Superior temporal gyrus (tissue), 1 donor: ENCODE measurements at regions not wholly inside any gene's neighbourhood (a gene's known extent, or its start where the extent isn't known, plus 50 kb on each side); places are given as distances from the start of the nearest gene placed in this dataset.
"Not testable (repeated sequence)": the region's sequence is repeated elsewhere in the genome, so short reads cannot be mapped to it uniquely, and the experiment has no call there.

Experiments
- DNase-seq: peaks from one replicate; pipeline ENCODE4 v3.0.0-alpha.2; 2016; ENCODE audit errors: extremely low spot score

- DNase-seq = no peak
Measured at GRCh38 chr11:23471878-23472277, 611.6 kb upstream of the CCDC179 start.

GRCh38 chr11:23473782-23474181 is 613.5 kb upstream of the CCDC179 start:
- no peak for DNase-seq

- DNase-seq = no peak
Measured at GRCh38 chr11:23480736-23481135, 620.5 kb upstream of the CCDC179 start.

- not testable (repeated sequence) for DNase-seq
Measured at GRCh38 chr11:23484146-23484545, 623.9 kb upstream of the CCDC179 start.

GRCh38 chr11:23484618-23485017 is 624.3 kb upstream of the CCDC179 start:
- not testable (repeated sequence) for DNase-seq

- DNase-seq = no peak
Measured at GRCh38 chr11:23490557-23491235, 630.4 kb upstream of the CCDC179 start.

GRCh38 chr11:23494981-23495380 is 634.7 kb upstream of the CCDC179 start:
- no peak for DNase-seq

- no peak for DNase-seq
Measured at GRCh38 chr11:23496340-23496739, 636.1 kb upstream of the CCDC179 start.

GRCh38 chr11:23497040-23497439 is 636.8 kb upstream of the CCDC179 start:
- DNase-seq = no peak

GRCh38 chr11:23502389-23502788 is 642.1 kb upstream of the CCDC179 start:
- DNase-seq = no peak

- DNase-seq = no peak
Measured at GRCh38 chr11:23502826-23503225, 642.6 kb upstream of the CCDC179 start.

- DNase-seq = no peak
Measured at GRCh38 chr11:23509023-23509422, 648.7 kb upstream of the CCDC179 start.

- DNase-seq = no peak
Measured at GRCh38 chr11:23509821-23510220, 649.5 kb upstream of the CCDC179 start.

GRCh38 chr11:23519194-23519593 is 658.9 kb upstream of the CCDC179 start:
- DNase-seq = no peak

- no peak for DNase-seq
Measured at GRCh38 chr11:23520226-23520960, 660.1 kb upstream of the CCDC179 start.

GRCh38 chr11:23536907-23537306 is 676.6 kb upstream of the CCDC179 start:
- no peak for DNase-seq

GRCh38 chr11:23539556-23539955 is 679.3 kb upstream of the CCDC179 start:
- no peak for DNase-seq

- DNase-seq = peak; percentile 68
Measured at GRCh38 chr11:23540101-23540561, 679.9 kb upstream of the CCDC179 start.

GRCh38 chr11:23542189-23542588 is 681.9 kb upstream of the CCDC179 start:
- DNase-seq = no peak

- DNase-seq = no peak
Measured at GRCh38 chr11:23542816-23543215, 682.5 kb upstream of the CCDC179 start.

GRCh38 chr11:23543651-23544222 is 683.5 kb upstream of the CCDC179 start:
- no peak for DNase-seq

GRCh38 chr11:23551706-23552105 is 691.4 kb upstream of the CCDC179 start:
- DNase-seq = no peak

GRCh38 chr11:23554002-23554401 is 693.7 kb upstream of the CCDC179 start:
- DNase-seq = no peak
